HG02885 (cell line): ENCODE measurements at regions not wholly inside any gene's neighbourhood (a gene's known extent, or its start where the extent isn't known, plus 50 kb on each side); places are given as distances from the start of the nearest gene placed in this dataset.

Experiments
- ATAC-seq: cut with Tn5 transposase; IDR thresholded peaks from one replicate; pipeline ENCODE4 v1.9.1; 2021; ENCODE audit warnings: mild to moderate bottlenecking; ENCODE audit not compliant: unreplicated experiment, poor library complexity

- no peak for ATAC-seq
These were observed 293.5 kb downstream of the ASXL3 start for GRCh38 chr18:33871363-33872025.

DNA sequence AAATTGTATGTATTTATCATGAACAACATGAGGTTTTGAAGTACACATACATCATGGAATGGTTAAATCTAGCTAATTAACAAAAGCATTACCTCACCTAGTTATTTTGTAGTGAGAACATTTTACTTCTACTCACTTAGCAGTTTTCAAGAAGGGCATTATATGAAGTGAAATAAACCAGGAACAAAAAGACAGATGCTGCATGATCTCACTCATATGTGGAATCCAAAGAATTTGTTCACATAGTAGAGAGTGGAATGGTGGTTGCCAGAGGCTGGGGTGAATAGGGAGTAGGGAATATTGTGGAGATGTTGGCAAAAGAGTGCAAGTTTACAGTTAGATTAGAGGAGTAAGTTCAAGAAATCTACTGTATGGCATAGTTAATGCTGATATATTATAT, 292.0 kb downstream of the ASXL3 start:
- no peak for ATAC-seq

DNA sequence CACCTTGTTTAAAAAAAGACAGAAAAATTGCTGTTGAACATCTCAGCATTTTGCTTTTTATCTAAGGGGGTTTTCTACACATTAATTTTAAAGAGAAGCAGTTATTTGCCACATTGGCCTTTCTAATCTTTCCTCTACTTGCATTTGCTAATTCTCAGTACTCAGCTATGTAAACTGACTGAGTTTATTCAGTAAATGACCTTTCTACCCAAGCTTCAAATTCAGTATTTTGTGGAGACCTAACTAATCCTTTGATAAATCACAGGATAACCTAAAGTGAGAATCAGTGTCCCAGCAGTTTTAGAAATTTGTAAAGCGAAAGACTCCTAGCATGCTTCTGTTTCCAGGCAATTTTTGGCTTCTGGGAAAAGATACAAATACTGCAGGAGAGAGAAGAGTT, 288.4 kb downstream of the ASXL3 start:
- ATAC-seq, result no peak

DNA sequence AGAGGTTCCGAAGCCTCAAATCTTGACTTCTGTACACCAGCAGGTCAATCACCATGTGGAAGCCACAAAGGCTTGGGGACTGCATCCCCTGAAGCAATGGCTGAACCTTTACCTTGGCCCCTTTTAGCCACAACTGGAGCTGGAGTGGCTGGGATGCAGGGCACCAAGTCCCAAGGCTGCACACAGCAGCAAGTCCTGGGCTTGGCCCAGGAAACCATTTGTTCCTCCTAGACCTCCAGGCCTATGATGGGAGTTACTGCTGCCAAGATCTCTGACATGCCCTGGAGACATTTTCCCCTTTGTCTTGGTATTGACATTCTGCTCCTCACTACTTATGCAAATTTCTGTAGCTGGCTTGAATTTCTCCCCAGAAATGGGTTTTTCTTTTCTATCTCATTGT, 285.9 kb downstream of the ASXL3 start:
- no peak for ATAC-seq

DNA sequence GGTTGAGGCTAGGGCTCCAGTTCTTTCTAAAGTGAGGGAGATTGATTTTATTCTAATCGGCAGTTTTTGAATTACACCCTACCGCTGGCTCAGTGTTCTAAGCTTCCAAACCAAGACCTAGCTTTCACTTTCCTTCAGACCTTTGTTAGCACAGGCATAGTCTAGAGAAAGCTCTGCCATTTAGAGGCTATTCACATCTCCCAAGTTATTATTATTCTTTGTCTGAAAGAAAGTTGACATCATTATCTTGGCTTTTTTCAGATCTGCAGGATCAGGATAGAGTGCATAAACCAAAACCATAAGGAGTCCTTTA, 276.8 kb downstream of the ASXL3 start:
- no peak for ATAC-seq

- ATAC-seq, result no peak
These were observed 276.2 kb downstream of the ASXL3 start for GRCh38 chr18:33854086-33854826.

GRCh38 chr18:33853187-33853586, 275.2 kb downstream of the ASXL3 start:
- no peak for ATAC-seq

DNA sequence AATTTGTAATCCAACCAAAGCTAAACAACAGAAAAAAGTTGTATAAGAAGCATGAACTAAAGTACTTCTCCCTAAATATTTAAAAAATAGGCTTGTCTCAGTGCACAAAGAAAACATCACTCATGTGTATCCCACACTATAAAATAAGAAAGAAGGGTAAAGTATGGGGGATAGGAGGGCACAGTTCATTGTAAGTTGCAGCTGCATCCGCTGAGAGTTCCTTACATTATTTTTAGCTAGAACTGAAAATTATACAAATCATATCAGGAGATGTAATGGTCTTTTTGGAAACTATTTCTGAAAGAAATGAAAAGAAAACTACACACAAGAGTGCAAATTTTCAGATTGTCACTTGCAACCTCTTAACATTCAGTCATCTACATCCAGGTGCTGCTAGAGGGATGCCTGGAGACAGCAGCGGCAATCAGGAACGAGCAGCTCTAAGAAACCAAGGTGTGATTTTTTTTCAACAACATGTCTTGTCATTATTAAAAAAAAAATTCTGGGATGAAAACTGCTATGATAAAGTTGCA, 273.6 kb downstream of the ASXL3 start:
- no peak for ATAC-seq

- ATAC-seq, result no peak
These were observed 271.7 kb downstream of the ASXL3 start for GRCh38 chr18:33849731-33850130.

GRCh38 chr18:33844232-33844631, 266.2 kb downstream of the ASXL3 start:
- ATAC-seq, result no peak

- ATAC-seq, result no peak
These were observed 263.4 kb downstream of the ASXL3 start for GRCh38 chr18:33841221-33841967.

- ATAC-seq, result no peak
These were observed 262.2 kb downstream of the ASXL3 start for GRCh38 chr18:33840212-33840593.

GRCh38 chr18:33839452-33840211, 261.6 kb downstream of the ASXL3 start:
- ATAC-seq, result peak; percentile 88

- no peak for ATAC-seq
These were observed 260.0 kb downstream of the ASXL3 start for GRCh38 chr18:33838054-33838453.

- no peak for ATAC-seq
These were observed 259.2 kb downstream of the ASXL3 start for GRCh38 chr18:33837191-33837590.

DNA sequence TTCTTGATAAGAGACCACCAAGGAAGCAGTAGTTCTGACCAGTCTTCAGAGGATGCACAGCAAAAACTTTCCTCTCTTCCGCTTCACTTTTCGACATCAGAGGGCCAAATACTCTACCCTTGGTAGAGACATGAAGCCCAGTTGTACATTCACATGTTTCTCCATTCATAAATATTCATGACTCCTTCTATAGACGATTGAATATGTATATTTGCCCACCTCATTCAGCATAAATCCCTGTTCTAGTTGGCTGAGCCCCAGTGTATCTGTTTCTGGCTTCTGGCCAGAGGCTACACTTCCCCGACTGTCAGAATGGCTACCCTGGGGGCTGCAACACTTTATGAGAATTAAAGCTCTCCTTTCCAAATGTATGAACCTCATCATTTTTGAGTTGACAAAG, 258.5 kb downstream of the ASXL3 start:
- no peak for ATAC-seq

DNA sequence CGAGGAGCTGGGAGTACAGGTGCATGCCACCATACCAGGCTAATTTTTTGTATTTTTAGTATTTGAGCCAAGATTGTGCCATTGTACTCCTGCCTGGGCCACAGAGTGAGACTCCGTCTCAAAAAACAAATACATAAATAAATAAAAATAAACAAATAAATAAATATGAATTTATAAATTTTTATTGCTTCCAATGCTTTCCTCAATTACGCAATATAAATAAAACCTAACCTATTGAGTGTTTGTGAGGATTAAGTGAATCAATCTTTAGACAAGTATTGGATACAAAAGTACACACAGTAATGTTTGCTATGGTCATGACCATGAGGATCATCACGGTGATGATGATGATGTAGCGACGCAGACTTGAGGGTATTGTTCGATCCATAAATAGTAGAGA, 257.4 kb downstream of the ASXL3 start:
- no peak for ATAC-seq

- no peak for ATAC-seq
These were observed 255.8 kb downstream of the ASXL3 start for GRCh38 chr18:33833842-33834241.

DNA sequence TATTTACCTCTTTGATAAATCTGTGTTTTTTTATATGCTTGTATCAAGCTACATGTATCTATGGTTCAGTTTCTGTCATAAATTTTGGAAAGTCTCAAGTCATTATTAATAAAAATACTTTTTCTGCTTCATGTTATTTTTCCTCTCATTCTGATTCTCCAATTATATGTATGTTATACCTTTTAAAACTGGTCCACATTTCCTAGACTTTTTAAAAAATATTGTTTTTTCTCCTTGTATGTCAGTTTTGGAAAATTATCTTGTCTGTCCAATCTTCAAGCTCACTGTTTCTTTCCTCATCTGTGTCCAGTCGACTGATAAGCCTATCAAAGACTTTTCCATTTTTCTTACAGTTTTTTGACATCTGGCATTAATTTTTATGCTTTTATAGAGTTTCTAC, 253.4 kb downstream of the ASXL3 start:
- ATAC-seq, result no peak

DNA sequence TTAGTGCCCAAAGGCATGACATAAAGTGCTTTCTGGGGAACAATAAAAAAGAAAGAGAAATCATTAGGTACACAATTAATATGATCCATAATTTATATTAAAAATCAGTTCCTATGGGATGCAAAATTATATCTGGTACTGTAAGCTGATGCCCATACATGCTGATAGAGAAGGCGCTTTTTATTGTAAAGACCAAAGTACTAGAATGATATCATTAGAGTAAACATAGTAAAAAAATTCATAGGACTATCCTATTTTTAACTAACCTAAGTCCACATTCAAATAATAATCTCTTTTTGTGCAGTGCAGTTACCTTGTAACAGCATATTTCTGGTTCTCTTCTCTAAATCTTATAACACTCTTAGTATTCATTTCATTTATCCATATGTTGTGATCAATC, 252.2 kb downstream of the ASXL3 start:
- ATAC-seq, result no peak

DNA sequence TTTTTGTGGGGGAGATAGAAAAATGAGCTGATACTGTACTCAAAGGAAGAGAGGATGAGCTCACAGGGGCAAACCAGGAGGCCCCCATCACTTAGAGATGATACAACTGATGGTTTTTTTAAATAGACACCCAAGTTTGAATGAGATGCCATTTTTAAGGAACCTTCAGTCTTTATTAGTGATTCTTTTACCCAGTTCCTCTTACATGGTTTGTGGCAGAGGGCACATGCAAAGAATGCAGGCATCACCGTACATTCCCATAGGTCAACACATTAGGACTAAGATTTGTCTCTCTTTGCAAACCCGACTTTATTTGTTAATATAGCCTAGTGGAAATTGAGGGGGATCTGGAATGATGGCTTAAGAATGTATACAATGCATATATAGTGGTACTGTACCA, 250.9 kb downstream of the ASXL3 start:
- no peak for ATAC-seq
